Lung (tissue), 11 donors: ENCODE measurements at regions not wholly inside any gene's neighbourhood (a gene's known extent, or its start where the extent isn't known, plus 50 kb on each side); places are given as distances from the start of the nearest gene placed in this dataset.

Source experiments
- ATAC-seq: fragments of 200-7000 bp; cut with Tn5 transposase; one replicate; pipeline ENCODE4 v1.9.1; 2020; ENCODE audit warnings: moderate number of reproducible peaks; ENCODE audit not compliant: insufficient read depth, low FRiP score
- DNase-seq, 3 donors: peaks; one replicate each; pipeline ENCODE4 v3.0.0-alpha.2; 2013 to 2017
- H3K27ac ChIP-seq, 2 donors: one replicate each; pipeline ENCODE4 v1.5.1; 2013; ENCODE audit warnings: mild to moderate bottlenecking in 2 of 2, moderate library complexity in 2 of 2, control low read depth in 1 of 2, inconsistent platforms in 1 of 2, low read depth in 1 of 2, low read length in 1 of 2
- H3K27me3 ChIP-seq, 3 donors: one replicate each; pipeline ENCODE4 v1.5.1; 2013; ENCODE audit warnings: low read length in 2 of 3; ENCODE audit not compliant: control insufficient read depth in 3 of 3, insufficient read depth in 3 of 3
- H3K36me3 ChIP-seq, 4 donors: one replicate each; pipeline ENCODE4 v1.5.1; 2013; ENCODE audit warnings: low read length in 4 of 4, mild to moderate bottlenecking in 1 of 4, moderate library complexity in 1 of 4; ENCODE audit not compliant: control insufficient read depth in 4 of 4, insufficient read depth in 4 of 4
- H3K4me1 ChIP-seq, 5 donors: one replicate each; pipeline ENCODE4 v1.5.1; 2013; ENCODE audit warnings: low read length in 5 of 5, mild to moderate bottlenecking in 2 of 5, moderate library complexity in 1 of 5; ENCODE audit not compliant: control insufficient read depth in 5 of 5, insufficient read depth in 5 of 5
- H3K4me3 ChIP-seq: one replicate; pipeline ENCODE4 v1.5.1; 2013; ENCODE audit warnings: mild to moderate bottlenecking, control low read depth, moderate library complexity
- H3K9ac ChIP-seq, 2 donors: one replicate each; pipeline ENCODE4 v1.5.1; 2013; ENCODE audit warnings: low read length in 2 of 2, control low read depth in 1 of 2; ENCODE audit not compliant: insufficient read depth in 1 of 2
- H3K9me3 ChIP-seq, 4 donors: one replicate each; pipeline ENCODE4 v1.5.1; 2013; ENCODE audit warnings: low read length in 3 of 4, mild to moderate bottlenecking in 1 of 4, moderate library complexity in 1 of 4; ENCODE audit not compliant: control insufficient read depth in 4 of 4, insufficient read depth in 3 of 4
- WGBS, 2 donors: extraction: QIAGEN DNeasy Blood & Tissue Kit; methylation state at CpG; one replicate each; pipeline ENCODE4 v1.1.7; 2013; 5-methylcytosine and 5-hydroxymethylcytosine counted together
- TF ChIP-seq, protein P1 (sequence below): IDR thresholded peaks from 2 replicates; pipeline ENCODE4 v1.5.1; 2012; ENCODE audit warnings: mild to moderate bottlenecking; ENCODE audit errors: control extremely low read depth, extremely low read depth
- donor health status: control.
- donor health status: control.
- donor health status: Bipolar disorder and iron deficiency.
- donor health status: healthy.
- donor health status: DM: yes; HTN: yes; CAD: no.

DNA sequence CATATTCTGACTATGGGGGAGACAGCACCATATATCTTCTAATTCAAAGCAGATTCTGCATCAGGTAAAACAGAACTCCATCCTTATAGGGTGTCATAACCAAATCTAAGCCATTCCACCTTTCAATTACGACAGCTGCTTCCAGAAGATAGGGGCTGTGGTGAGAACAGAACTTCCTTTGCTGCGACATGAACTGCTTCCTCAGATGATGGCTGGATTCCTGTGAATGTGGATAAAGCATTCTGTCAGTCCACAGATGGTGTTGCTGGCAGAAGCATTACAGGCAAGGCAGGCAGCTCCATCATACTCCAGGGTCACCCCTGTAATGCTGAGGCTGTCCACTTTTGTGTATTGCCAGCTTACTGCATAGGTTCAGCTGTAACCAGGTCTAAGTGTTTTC, 122.0 kb downstream of the GPCPD1 start:
- TF ChIP-seq, protein P1, sequence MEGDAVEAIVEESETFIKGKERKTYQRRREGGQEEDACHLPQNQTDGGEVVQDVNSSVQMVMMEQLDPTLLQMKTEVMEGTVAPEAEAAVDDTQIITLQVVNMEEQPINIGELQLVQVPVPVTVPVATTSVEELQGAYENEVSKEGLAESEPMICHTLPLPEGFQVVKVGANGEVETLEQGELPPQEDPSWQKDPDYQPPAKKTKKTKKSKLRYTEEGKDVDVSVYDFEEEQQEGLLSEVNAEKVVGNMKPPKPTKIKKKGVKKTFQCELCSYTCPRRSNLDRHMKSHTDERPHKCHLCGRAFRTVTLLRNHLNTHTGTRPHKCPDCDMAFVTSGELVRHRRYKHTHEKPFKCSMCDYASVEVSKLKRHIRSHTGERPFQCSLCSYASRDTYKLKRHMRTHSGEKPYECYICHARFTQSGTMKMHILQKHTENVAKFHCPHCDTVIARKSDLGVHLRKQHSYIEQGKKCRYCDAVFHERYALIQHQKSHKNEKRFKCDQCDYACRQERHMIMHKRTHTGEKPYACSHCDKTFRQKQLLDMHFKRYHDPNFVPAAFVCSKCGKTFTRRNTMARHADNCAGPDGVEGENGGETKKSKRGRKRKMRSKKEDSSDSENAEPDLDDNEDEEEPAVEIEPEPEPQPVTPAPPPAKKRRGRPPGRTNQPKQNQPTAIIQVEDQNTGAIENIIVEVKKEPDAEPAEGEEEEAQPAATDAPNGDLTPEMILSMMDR: no peak
- H3K9ac ChIP-seq: no peak overlapping the region
- ATAC-seq (no peak), DNase-seq (no peak)
- no peak overlapping the region for H3K4me3 ChIP-seq
- H3K27me3 ChIP-seq: peaks cover 0 to 2% (median 0%) of the 10 kb centered on the region in 3 donors
- no peaks in the 10 kb centered on the region for H3K36me3 ChIP-seq
- no peak overlapping the region for H3K27ac ChIP-seq
- 18 to 32% methylated on average over 2 of the region's 2 CpGs for WGBS, 2 donors
- no peaks in the 10 kb centered on the region for H3K4me1 ChIP-seq
- peaks cover 0 to 2% (median 0%) of the 10 kb centered on the region in 4 donors for H3K9me3 ChIP-seq

DNA sequence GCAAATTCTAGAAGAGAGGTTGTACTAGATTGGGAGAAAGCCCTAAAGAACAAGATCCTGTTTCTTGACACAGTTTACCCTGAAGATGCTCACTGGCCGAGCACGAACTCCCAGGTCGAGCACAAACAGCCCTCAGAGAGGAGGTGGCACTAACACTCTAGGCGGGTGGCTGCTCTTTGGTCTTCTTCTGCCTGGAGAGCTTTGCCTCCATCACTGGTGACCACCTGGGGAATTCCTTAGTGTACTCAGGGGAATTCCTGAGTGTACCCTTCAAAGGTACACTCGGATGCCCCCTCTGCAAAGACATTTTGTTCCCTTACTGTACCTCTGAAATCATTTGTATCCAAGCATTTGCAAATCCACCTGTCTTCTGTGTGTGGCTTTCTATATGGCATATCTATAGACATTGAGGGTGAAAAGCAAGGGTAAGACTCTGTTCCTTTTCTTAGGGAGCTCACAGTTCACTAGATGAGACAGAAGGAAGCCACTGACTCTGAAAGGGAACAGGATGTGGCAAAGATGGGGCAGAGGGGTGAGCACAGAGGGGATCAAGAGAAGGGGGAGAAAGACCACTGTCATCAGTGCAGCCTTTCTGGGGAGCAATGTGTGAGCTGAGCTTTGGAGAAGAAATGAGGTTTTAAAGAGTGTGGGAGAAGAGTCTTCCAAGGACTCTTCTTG, 124.3 kb downstream of the GPCPD1 start:
- no peaks in the 10 kb centered on the region for H3K9me3 ChIP-seq
- ATAC-seq (no peak), DNase-seq (no peak)
- no peak overlapping the region for H3K27ac ChIP-seq
- H3K4me1 ChIP-seq: no peaks in the 10 kb centered on the region
- H3K9ac ChIP-seq: no peak overlapping the region
- no peak overlapping the region for H3K4me3 ChIP-seq
- no peaks in the 10 kb centered on the region for H3K36me3 ChIP-seq
- WGBS, 2 donors: 74 to 78% methylated on average over 5 of the region's 5 CpGs
- H3K27me3 ChIP-seq: peaks cover 0 to 2% (median 0%) of the 10 kb centered on the region in 3 donors
- TF ChIP-seq, protein P1: no peak

DNA sequence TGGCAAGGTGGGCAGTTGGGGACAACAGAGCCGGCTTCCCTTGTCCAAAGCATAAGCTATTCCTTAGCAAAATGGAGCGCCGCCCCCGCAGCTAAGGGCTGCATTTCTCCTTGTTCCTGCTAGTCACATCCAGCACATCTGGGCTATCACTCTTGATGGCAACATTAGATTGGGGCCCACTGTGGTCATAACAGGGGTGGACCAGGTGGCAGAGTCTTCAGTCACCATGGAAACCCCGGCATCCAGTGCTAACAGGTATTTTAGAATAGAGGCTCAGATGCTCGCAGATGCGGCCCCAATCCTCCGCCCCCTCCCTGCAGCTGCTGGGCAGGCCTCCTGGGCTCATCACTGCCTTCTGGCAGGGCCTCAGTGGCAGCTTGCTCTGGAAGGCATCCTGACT, 125.9 kb downstream of the GPCPD1 start:
- WGBS, 2 donors: 85 to 86% methylated on average over 8 of the region's 8 CpGs
- Histone ChIP-seq H3K4me1 (no peaks in the 10 kb centered on the region), H3K36me3 (no peaks in the 10 kb centered on the region), H3K27ac (no peak overlapping the region), H3K27me3 (peaks cover 0 to 2% (median 0%) of the 10 kb centered on the region in 3 donors), H3K9me3 (no peaks in the 10 kb centered on the region), H3K4me3 (no peak overlapping the region), H3K9ac (no peak overlapping the region)
- TF ChIP-seq, protein P1: no peak
- no peak for DNase-seq
- ATAC-seq: no peak

DNA sequence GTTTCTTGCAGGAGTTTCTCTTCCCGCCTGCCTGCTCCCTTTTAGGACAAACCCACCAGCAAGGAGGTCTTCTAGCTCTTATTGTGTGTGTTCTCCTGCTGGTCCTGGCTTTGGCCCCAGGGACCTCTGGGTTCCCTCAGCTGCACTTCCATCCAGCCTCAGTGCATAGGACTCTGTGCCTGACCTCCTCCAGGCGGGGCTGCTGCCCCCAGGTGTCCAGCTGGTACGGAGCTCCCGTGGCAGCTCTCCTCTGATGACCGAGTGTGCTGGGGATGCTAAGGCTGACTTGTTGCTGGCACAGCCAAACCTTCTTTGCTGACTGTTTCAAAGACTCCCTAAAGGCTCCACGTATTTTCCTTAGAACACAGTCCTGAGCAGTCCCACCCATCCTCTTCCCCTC, 126.5 kb downstream of the GPCPD1 start:
- H3K9me3 ChIP-seq: no peaks in the 10 kb centered on the region
- no peaks in the 10 kb centered on the region for H3K4me1 ChIP-seq
- no peak overlapping the region for H3K27ac ChIP-seq
- no peak for ATAC-seq
- peaks cover 0 to 2% (median 0%) of the 10 kb centered on the region in 3 donors for H3K27me3 ChIP-seq
- WGBS, 2 donors: 68 to 79% methylated on average over 6 of the region's 6 CpGs
- H3K4me3 ChIP-seq: no peak overlapping the region
- DNase-seq: no peak
- H3K9ac ChIP-seq: no peak overlapping the region
- TF ChIP-seq, protein P1: no peak
- no peaks in the 10 kb centered on the region for H3K36me3 ChIP-seq
